B cell (primary cell): ENCODE measurements at regions not wholly inside any gene's neighbourhood (a gene's known extent, or its start where the extent isn't known, plus 50 kb on each side); places are given as distances from the start of the nearest gene placed in this dataset.

Experiments used
- EZH2 ChIP-seq: IDR thresholded peaks from 2 replicates; pipeline ENCODE4 v1.6.1; 2012; ENCODE audit warnings: borderline replicate concordance, low read depth, mild to moderate bottlenecking, moderate library complexity, low read length; ENCODE audit not compliant: insufficient read depth, poor library complexity, severe bottlenecking
- TF ChIP-seq, protein P1 (sequence below): fragments of 200-600 bp; IDR thresholded peaks from one replicate; pipeline ENCODE4 v1.8.0; 2022; ENCODE audit warnings: antibody characterized with exemption, mild to moderate bottlenecking

DNA sequence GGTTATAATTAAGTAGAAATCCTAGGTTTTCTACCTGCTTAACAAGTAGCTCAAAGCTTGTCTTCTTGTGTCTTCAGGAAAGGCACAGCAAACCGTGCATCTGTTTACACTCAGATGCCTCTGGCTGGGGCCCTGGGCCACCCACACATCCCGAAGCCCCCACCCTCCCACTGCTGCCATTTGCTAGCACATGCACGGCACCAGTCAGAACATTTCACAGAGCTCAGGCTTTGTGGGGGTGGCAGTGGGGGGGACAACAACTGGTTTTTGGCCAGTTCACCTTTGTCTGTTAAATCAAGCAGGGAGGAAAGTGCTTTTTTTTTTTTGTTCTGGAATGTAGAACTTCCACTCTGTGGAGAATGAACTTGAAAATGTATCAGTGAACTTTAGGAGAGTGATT is 77.7 kb downstream of the LINC00237 start:
- TF ChIP-seq, protein P1, sequence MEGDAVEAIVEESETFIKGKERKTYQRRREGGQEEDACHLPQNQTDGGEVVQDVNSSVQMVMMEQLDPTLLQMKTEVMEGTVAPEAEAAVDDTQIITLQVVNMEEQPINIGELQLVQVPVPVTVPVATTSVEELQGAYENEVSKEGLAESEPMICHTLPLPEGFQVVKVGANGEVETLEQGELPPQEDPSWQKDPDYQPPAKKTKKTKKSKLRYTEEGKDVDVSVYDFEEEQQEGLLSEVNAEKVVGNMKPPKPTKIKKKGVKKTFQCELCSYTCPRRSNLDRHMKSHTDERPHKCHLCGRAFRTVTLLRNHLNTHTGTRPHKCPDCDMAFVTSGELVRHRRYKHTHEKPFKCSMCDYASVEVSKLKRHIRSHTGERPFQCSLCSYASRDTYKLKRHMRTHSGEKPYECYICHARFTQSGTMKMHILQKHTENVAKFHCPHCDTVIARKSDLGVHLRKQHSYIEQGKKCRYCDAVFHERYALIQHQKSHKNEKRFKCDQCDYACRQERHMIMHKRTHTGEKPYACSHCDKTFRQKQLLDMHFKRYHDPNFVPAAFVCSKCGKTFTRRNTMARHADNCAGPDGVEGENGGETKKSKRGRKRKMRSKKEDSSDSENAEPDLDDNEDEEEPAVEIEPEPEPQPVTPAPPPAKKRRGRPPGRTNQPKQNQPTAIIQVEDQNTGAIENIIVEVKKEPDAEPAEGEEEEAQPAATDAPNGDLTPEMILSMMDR: no peak
- TF ChIP-seq EZH2: no peak
